SK-N-MC (cell line): ENCODE measurements at regions not wholly inside any gene's neighbourhood (a gene's known extent, or its start where the extent isn't known, plus 50 kb on each side); places are given as distances from the start of the nearest gene placed in this dataset.

ENCODE experiments used
- FOXP2 ChIP-seq: optimal IDR thresholded peaks from 2 replicates; pipeline ENCODE3; 2011; ENCODE audit warnings: mild to moderate bottlenecking, moderate library complexity; ENCODE audit not compliant: insufficient read depth; ENCODE audit errors: extremely low read length, control extremely low read depth
- POLR2AphosphoS5 ChIP-seq: IDR thresholded peaks from 2 replicates; pipeline ENCODE4 v1.6.1; 2012; ENCODE audit warnings: mild to moderate bottlenecking, low read depth, low read length, borderline replicate concordance

- TF ChIP-seq POLR2AphosphoS5 = no peak
- TF ChIP-seq FOXP2 = no peak
Measured at GRCh38 chr6:37099442-37099841, 70.5 kb upstream of the PIM1 start.
